IMR-90 (cell line): ENCODE measurements at regions not wholly inside any gene's neighbourhood (a gene's known extent, or its start where the extent isn't known, plus 50 kb on each side); places are given as distances from the start of the nearest gene placed in this dataset.

Experiments used
- ATAC-seq: fragments of 200-7000 bp; cut with Tn5 transposase; 2 replicates; pipeline ENCODE4 v1.9.1; 2020; ENCODE audit warnings: low read depth, mild to moderate bottlenecking, moderate library complexity
- BruUV-seq: library from RNA; stranded (reverse); fragments of 400-500 nt; replicated peaks from 2 replicates; lab custom pipeline; 2021; lab: Mats Ljungman, UMichigan
- CTCF ChIA-PET: fragments of 300-600 bp; formaldehyde crosslinking; extraction: SDS; loops from one replicate; lab custom pipeline; 2021; ENCODE audit warnings: antibody characterized with exemption; lab: Yijun Ruan, JAX
- POLR2A ChIA-PET: fragments of 300-600 bp; sonication (Branson Sonifier 250); formaldehyde crosslinking; loops from one replicate; lab custom pipeline; 2022; ENCODE audit warnings: antibody characterized with exemption; ENCODE audit not compliant: unreplicated experiment; lab: Charles Lee
- DNase-seq: peaks from one replicate; pipeline ENCODE4 v3.0.0; 2013
- H2AFZ ChIP-seq: replicated peaks from 2 replicates; pipeline ENCODE3; 2013; ENCODE audit warnings: low read length, mild to moderate bottlenecking; ENCODE audit not compliant: poor library complexity
- H2AK5ac ChIP-seq: 2 replicates; pipeline ENCODE4 v1.6.1; 2013; ENCODE audit warnings: low read depth, low read length, inconsistent platforms
- H2AK9ac ChIP-seq: replicated peaks from 2 replicates; pipeline ENCODE3; 2013; ENCODE audit warnings: mild to moderate bottlenecking, low read depth, low read length, moderate library complexity; ENCODE audit not compliant: poor library complexity
- H2BK120ac ChIP-seq: 2 replicates; pipeline ENCODE4 v1.6.1; 2013; ENCODE audit warnings: low read depth, low read length, inconsistent platforms
- H2BK15ac ChIP-seq: 3 replicates; pipeline ENCODE4 v1.6.1; 2013; ENCODE audit warnings: low read depth, low read length, inconsistent platforms
- H2BK20ac ChIP-seq: 2 replicates; pipeline ENCODE4 v1.6.1; 2013; ENCODE audit warnings: low read depth, mild to moderate bottlenecking, inconsistent platforms, low read length, moderate library complexity
- H2BK5ac ChIP-seq: 2 replicates; pipeline ENCODE4 v1.6.1; 2013; ENCODE audit warnings: mild to moderate bottlenecking, low read depth, low read length, inconsistent platforms; ENCODE audit not compliant: poor library complexity, severe bottlenecking
- H3K14ac ChIP-seq: replicated peaks from 2 replicates; pipeline ENCODE4 v1.6.1; 2013; ENCODE audit warnings: low read depth, low read length, inconsistent platforms
- H3K18ac ChIP-seq: 2 replicates; pipeline ENCODE4 v1.6.1; 2013; ENCODE audit warnings: low read depth, low read length, control low read depth
- H3K23ac ChIP-seq: 2 replicates; pipeline ENCODE4 v1.6.1; 2013; ENCODE audit warnings: low read depth, low read length, inconsistent platforms
- H3K27ac ChIP-seq: 2 replicates; pipeline ENCODE4 v1.5.1; 2013; ENCODE audit warnings: mild to moderate bottlenecking, control low read depth, low read length; ENCODE audit not compliant: insufficient read depth
- H3K27me3 ChIP-seq: 2 replicates; pipeline ENCODE4 v1.6.1; 2013; ENCODE audit warnings: low read length; ENCODE audit not compliant: control insufficient read depth, insufficient read depth
- H3K36me3 ChIP-seq: 2 replicates; pipeline ENCODE4 v1.6.1; 2013; ENCODE audit warnings: low read length, mixed read lengths; ENCODE audit not compliant: control insufficient read depth, insufficient read depth
- H3K4ac ChIP-seq: 2 replicates; pipeline ENCODE4 v1.6.1; 2013; ENCODE audit warnings: low read depth, low read length, inconsistent platforms
- H3K4me1 ChIP-seq: 2 replicates; pipeline ENCODE4 v1.6.1; 2013; ENCODE audit warnings: low read length, mixed read lengths; ENCODE audit not compliant: control insufficient read depth, insufficient read depth
- H3K4me2 ChIP-seq: 2 replicates; pipeline ENCODE4 v1.6.1; 2013; ENCODE audit warnings: low read depth, mild to moderate bottlenecking, control low read depth, low read length, moderate library complexity
- H3K4me3 ChIP-seq: 2 replicates; pipeline ENCODE4 v1.5.1; 2013; ENCODE audit warnings: low read depth, mild to moderate bottlenecking, control low read depth, low read length, moderate library complexity; ENCODE audit not compliant: insufficient read depth
- H3K56ac ChIP-seq: 2 replicates; pipeline ENCODE4 v1.6.1; 2013; ENCODE audit warnings: low read length, inconsistent platforms; ENCODE audit not compliant: insufficient read depth; ENCODE audit errors: extremely low read depth
- H3K79me1 ChIP-seq, 2 experiments: 2 replicates each; pipeline ENCODE4 v1.6.1; 2013; ENCODE audit warnings: low read length in 2 of 2, inconsistent platforms in 1 of 2, low read depth in 1 of 2
- H3K9ac ChIP-seq: 2 replicates; pipeline ENCODE4 v1.6.1; 2013; ENCODE audit warnings: low read depth, low read length, control low read depth
- H3K9me1 ChIP-seq: 2 replicates; pipeline ENCODE4 v1.6.1; 2013; ENCODE audit warnings: low read length, inconsistent platforms; ENCODE audit not compliant: insufficient read depth
- H3K9me3 ChIP-seq: 2 replicates; pipeline ENCODE4 v1.6.1; 2013; ENCODE audit warnings: low read length; ENCODE audit not compliant: control insufficient read depth, insufficient read depth
- H4K20me1 ChIP-seq: 2 replicates; pipeline ENCODE4 v1.6.1; 2013; ENCODE audit warnings: low read length, inconsistent platforms; ENCODE audit not compliant: insufficient read depth
- H4K5ac ChIP-seq: 2 replicates; pipeline ENCODE4 v1.6.1; 2013; ENCODE audit warnings: mild to moderate bottlenecking, low read depth, low read length, control low read depth
- H4K8ac ChIP-seq, 2 experiments: 2 replicates each; pipeline ENCODE4 v1.6.1; 2013; ENCODE audit warnings: low read depth in 2 of 2, low read length in 2 of 2, control low read depth in 1 of 2, inconsistent platforms in 1 of 2
- H4K91ac ChIP-seq: 2 replicates; pipeline ENCODE4 v1.6.1; 2013; ENCODE audit warnings: low read depth, low read length, inconsistent platforms; ENCODE audit not compliant: insufficient read depth
- FOS ChIP-seq: fragments of 150-350 bp; IDR thresholded peaks from 2 replicates; pipeline ENCODE4 v1.6.1; 2016; ENCODE audit warnings: low read depth, low read length
- MAFK ChIP-seq: IDR thresholded peaks from 2 replicates; pipeline ENCODE4 v1.6.1; 2012; ENCODE audit warnings: low read depth, low read length, improper control_type of control experiment
- MAZ ChIP-seq: IDR thresholded peaks from 2 replicates; pipeline ENCODE4 v1.6.1; 2012; ENCODE audit warnings: low read depth, mild to moderate bottlenecking, low read length, improper control_type of control experiment, moderate library complexity, borderline replicate concordance
- RAD21 ChIP-seq: IDR thresholded peaks from 2 replicates; pipeline ENCODE4 v1.6.1; 2012; ENCODE audit warnings: low read length, improper control_type of control experiment
- RFX5 ChIP-seq: IDR thresholded peaks from 2 replicates; pipeline ENCODE4 v1.8.0; 2012; ENCODE audit warnings: low read depth, mild to moderate bottlenecking, low read length, moderate library complexity
- WGBS, 2 experiments: methylation state at CpG; one replicate each; pipeline versions ENCODE4 v1.1.5 to v1.1.7; 2013; ENCODE audit warnings: missing lambda C conversion rate in 2 of 2; ENCODE audit not compliant: insufficient read length in 1 of 2; ENCODE audit errors: extremely low coverage in 2 of 2; 5-methylcytosine and 5-hydroxymethylcytosine counted together
- dilution Hi-C: fragments of 300-500 bp; cut with HindIII; formaldehyde crosslinking; loops from one replicate; pipeline ENCODE4 v1.14.3; 2018; ENCODE audit warnings: low sequenced_read_pairs; ENCODE audit not compliant: unreplicated experiment
- in situ Hi-C: fragments of 300-500 bp; cut with MboI; formaldehyde crosslinking; loops from 3 replicates; pipeline ENCODE4 v1.14.3; 2019; ENCODE audit warnings: low sequenced_read_pairs, inconsistent platforms, mixed read lengths
- intact Hi-C: fragments of 100-400 bp; cut with micrococcal nuclease; formaldehyde crosslinking; loops from 2 replicates; pipeline ENCODE4 v1.10.0; 2022
- TF ChIP-seq, protein P1 (sequence below): fragments of 150-350 bp; IDR thresholded peaks from 2 replicates; pipeline ENCODE4 v1.6.1; 2016; ENCODE audit warnings: low read depth, mild to moderate bottlenecking, low read length, moderate library complexity, borderline replicate concordance

DNA sequence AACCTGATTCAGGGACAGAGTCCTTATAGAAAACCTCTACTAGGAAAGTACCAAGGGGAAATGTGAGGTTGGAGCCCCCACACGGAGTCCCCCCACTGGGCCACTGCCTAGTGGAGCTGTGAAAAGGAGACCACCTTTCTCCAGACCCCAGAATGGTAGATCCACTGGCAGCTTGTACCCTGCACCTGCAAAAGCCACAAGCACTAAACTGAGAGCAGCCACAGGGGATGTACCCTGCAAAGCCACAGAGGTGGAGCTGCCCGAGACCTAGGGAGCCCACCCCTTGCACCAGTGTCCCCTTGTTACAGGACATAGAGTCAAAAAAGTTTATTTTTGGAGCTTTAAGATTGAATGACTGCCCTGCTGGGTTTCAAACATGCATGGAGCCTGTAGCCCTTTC is 87.2 kb upstream of the KCNMA1 start:
- Histone ChIP-seq H3K4me3 (no peak overlapping the region), H3K4ac (no peak overlapping the region), H3K4me1 (no peaks in the 10 kb centered on the region), H2BK15ac (no peak overlapping the region), H3K36me3 (no peaks in the 10 kb centered on the region), H3K27me3 (no peaks in the 10 kb centered on the region), H3K14ac (no peak overlapping the region), H3K79me1 (no peaks in the 10 kb centered on the region), H3K9me1 (no peaks in the 10 kb centered on the region), H2BK20ac (no peak overlapping the region), H2BK5ac (no peak overlapping the region), H2AK5ac (no peak overlapping the region), H4K5ac (no peak overlapping the region), H2AFZ (no peak overlapping the region), H4K8ac (no peak overlapping the region), H3K27ac (no peak overlapping the region), H2BK120ac (no peak overlapping the region), H3K18ac (no peak overlapping the region), H3K23ac (no peak overlapping the region), H3K56ac (no peak overlapping the region), H3K9ac (no peak overlapping the region), H4K20me1 (no peaks in the 10 kb centered on the region), H3K4me2 (no peak overlapping the region), H3K9me3 (no peaks in the 10 kb centered on the region), H4K91ac (no peak overlapping the region), H2AK9ac (no peak overlapping the region)
- ChIA-PET CTCF (no interaction called here), POLR2A (no interaction called here)
- DNase-seq (no peak), ATAC-seq (no peak)
- TF ChIP-seq FOS: no peak
- no peak for TF ChIP-seq RAD21
- no peak for TF ChIP-seq MAFK
- TF ChIP-seq, protein P1, sequence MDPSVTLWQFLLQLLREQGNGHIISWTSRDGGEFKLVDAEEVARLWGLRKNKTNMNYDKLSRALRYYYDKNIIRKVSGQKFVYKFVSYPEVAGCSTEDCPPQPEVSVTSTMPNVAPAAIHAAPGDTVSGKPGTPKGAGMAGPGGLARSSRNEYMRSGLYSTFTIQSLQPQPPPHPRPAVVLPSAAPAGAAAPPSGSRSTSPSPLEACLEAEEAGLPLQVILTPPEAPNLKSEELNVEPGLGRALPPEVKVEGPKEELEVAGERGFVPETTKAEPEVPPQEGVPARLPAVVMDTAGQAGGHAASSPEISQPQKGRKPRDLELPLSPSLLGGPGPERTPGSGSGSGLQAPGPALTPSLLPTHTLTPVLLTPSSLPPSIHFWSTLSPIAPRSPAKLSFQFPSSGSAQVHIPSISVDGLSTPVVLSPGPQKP: no peak
- TF ChIP-seq RFX5: no peak
- no peak for TF ChIP-seq MAZ
- WGBS, 2 experiments: no CpG with 5 or more reads among the region's 2 CpGs
- intact Hi-C loops: no loop called here
- dilution Hi-C loops: no loop called here
- in situ Hi-C loops: loop anchor here (5.0 kb wide), 1 partner anchor 32 kb away; no protein-coding TSS in a partner anchor
- BruUV-seq: no TSS peak
